Type B pancreatic cell (in vitro differentiated cells): ENCODE measurements at regions not wholly inside any gene's neighbourhood (a gene's known extent, or its start where the extent isn't known, plus 50 kb on each side); places are given as distances from the start of the nearest gene placed in this dataset.

Experiments used
- DNase-seq: peaks from one replicate; pipeline ENCODE4 v3.0.0; 2021; ENCODE audit warnings: mixed read lengths; ENCODE audit not compliant: unreplicated experiment; ENCODE audit errors: extremely low spot score
- H3K27ac Mint-ChIP-seq: 2 replicates; pipeline ENCODE4 v1.8.0; 2021; ENCODE audit warnings: mild to moderate bottlenecking, mixed read lengths
- H3K27me3 Mint-ChIP-seq: 2 replicates; pipeline ENCODE4 v1.8.0; 2021; ENCODE audit warnings: mixed read lengths
- H3K36me3 Mint-ChIP-seq: 2 replicates; pipeline ENCODE4 v1.8.0; 2021; ENCODE audit warnings: mixed read lengths
- H3K4me1 Mint-ChIP-seq: one replicate; pipeline ENCODE4 v1.8.0; 2021; ENCODE audit warnings: mixed read lengths; ENCODE audit not compliant: unreplicated experiment
- H3K4me3 Mint-ChIP-seq: 2 replicates; pipeline ENCODE4 v1.8.0; 2021; ENCODE audit warnings: mild to moderate bottlenecking, mixed read lengths
- H3K9me3 Mint-ChIP-seq: 2 replicates; pipeline ENCODE4 v1.8.0; 2021; ENCODE audit warnings: mixed read lengths
- CTCF ChIP-seq: fragments of 200-600 bp; sonication (generic); conservative IDR thresholded peaks from 2 replicates; pipeline ENCODE4 v1.5.0; 2021; ENCODE audit warnings: antibody characterized with exemption, mild to moderate bottlenecking

DNA sequence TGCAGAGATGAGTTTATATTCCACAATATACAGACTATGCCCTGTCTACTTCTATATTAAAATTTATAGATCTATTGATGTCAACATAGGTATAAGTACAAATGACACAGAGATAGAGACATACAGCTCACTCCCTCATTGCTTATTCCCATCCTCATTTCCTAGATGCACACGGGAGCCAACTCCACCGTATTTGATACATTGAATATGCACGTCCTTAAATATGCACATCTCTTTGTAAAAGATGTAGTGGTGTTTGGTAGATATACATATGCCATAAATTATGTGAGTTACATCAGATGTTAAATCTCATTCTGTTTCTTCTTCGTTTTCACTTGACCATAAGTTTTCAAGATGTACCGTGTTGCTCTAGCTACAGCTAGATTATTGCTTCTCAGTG, 179.2 kb upstream of the RAB6C start:
- no peaks in the 10 kb centered on the region for H3K36me3 Mint-ChIP-seq
- DNase-seq = no peak
- no peaks in the 10 kb centered on the region for H3K9me3 Mint-ChIP-seq
- no peak for TF ChIP-seq CTCF
- H3K4me3 Mint-ChIP-seq = no peak overlapping the region
- peaks cover 20% of the 10 kb centered on the region for H3K27me3 Mint-ChIP-seq
- peaks cover 5% of the 10 kb centered on the region for H3K4me1 Mint-ChIP-seq
- no peak overlapping the region for H3K27ac Mint-ChIP-seq

GRCh38 chr2:129800686-129801085, 178.8 kb upstream of the RAB6C start:
- no peak for TF ChIP-seq CTCF
- no peak overlapping the region for H3K4me3 Mint-ChIP-seq
- no peak overlapping the region for H3K27ac Mint-ChIP-seq
- H3K9me3 Mint-ChIP-seq = no peaks in the 10 kb centered on the region
- H3K27me3 Mint-ChIP-seq = peaks cover 20% of the 10 kb centered on the region
- H3K36me3 Mint-ChIP-seq = no peaks in the 10 kb centered on the region
- no peak for DNase-seq
- peaks cover 5% of the 10 kb centered on the region for H3K4me1 Mint-ChIP-seq

GRCh38 chr2:129801575-129801974, 177.9 kb upstream of the RAB6C start:
- no peak overlapping the region for H3K4me3 Mint-ChIP-seq
- TF ChIP-seq CTCF = no peak
- H3K4me1 Mint-ChIP-seq = peaks cover 5% of the 10 kb centered on the region
- DNase-seq = no peak
- no peaks in the 10 kb centered on the region for H3K36me3 Mint-ChIP-seq
- no peak overlapping the region for H3K27ac Mint-ChIP-seq
- H3K27me3 Mint-ChIP-seq = peaks cover 18% of the 10 kb centered on the region
- H3K9me3 Mint-ChIP-seq = no peaks in the 10 kb centered on the region

DNA sequence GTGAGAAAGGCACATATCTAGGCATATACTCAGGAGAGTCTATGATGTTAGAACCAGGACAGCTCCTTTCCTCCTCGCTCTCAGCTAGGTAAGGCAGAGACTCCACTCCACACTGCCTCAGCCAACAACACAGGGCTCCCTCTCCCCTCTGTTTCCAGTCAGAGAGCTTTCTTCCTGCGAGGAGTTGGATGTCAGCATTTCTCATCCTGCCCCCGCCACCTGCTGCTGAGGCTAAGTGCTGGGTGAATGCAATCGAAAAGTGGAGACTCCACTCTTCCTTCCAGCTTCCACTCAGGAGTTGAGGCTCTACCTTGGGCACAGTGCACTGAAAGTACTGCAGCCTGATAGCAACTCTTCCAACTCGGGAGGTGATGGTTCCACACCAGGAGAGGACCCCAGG, 177.2 kb upstream of the RAB6C start:
- TF ChIP-seq CTCF = no peak
- H3K36me3 Mint-ChIP-seq = no peaks in the 10 kb centered on the region
- DNase-seq = no peak
- H3K4me1 Mint-ChIP-seq = peaks cover 5% of the 10 kb centered on the region
- H3K27ac Mint-ChIP-seq = no peak overlapping the region
- H3K27me3 Mint-ChIP-seq = peaks cover 18% of the 10 kb centered on the region
- no peaks in the 10 kb centered on the region for H3K9me3 Mint-ChIP-seq
- H3K4me3 Mint-ChIP-seq = no peak overlapping the region

GRCh38 chr2:129803032-129803431, 176.4 kb upstream of the RAB6C start:
- Mint-ChIP-seq H3K9me3 (no peaks in the 10 kb centered on the region), H3K27me3 (peaks cover 18% of the 10 kb centered on the region), H3K4me3 (no peak overlapping the region)

More at GRCh38 chr2:129803032-129803431, 176.4 kb upstream of the RAB6C start:
- no peak for TF ChIP-seq CTCF
- Mint-ChIP-seq H3K36me3 (no peaks in the 10 kb centered on the region), H3K27ac (no peak overlapping the region), H3K4me1 (peaks cover 5% of the 10 kb centered on the region)
- DNase-seq = no peak
